DMS 273 (cell line): ENCODE measurements at regions not wholly inside any gene's neighbourhood (a gene's known extent, or its start where the extent isn't known, plus 50 kb on each side); places are given as distances from the start of the nearest gene placed in this dataset.
A peak's percentile ranks its signal among the peaks of the same experiment; 100 is the strongest.
"Not testable (repeated sequence)": the region's sequence is repeated elsewhere in the genome, so short reads cannot be mapped to it uniquely, and the experiment has no call there.

Experiments
- DNase-seq: peaks from one replicate; lab custom pipeline; 2025; ENCODE audit not compliant: unreplicated experiment; lab: John Stamatoyannopoulos, UW

DNA sequence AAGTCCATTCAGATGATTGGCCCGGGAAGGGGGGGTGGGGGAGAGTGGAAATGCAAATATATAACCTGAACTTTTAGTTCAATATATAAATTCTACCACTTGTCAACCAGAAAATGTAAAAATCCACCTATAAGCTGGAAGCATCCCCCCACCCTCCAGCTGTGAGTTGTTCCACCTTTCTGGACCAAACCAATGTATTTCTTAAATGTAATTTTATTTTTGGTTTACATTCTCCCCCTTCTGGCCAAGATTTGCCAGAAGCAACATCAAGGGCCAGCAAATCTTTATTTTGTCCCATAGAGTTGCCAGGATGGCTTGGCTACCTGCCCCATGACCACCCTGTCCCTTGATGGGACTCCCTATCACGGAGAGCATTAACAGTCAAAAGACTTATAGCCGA lies 545.7 kb downstream of the TBL1XR1 start:
- peak; percentile 5 for DNase-seq

DNA sequence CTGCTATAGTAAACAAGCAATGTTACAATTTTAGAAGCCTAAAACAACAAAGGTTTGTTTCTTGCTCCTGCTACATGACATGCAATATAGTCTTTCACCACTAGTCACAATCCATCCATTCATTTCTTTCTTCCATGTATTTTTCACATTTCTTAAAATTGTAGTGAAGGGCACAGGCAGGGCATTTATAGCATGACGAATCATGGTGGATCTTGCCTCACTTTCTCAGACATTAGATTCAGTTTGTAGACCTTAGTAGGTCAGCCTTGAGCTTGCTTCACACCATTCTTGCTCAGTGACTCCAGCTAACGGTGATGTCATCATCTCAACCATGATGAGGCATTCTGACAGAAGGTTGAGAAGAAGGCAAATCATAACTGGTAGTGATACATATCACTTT lies 546.8 kb downstream of the TBL1XR1 start:
- peak; percentile 16 for DNase-seq

DNA sequence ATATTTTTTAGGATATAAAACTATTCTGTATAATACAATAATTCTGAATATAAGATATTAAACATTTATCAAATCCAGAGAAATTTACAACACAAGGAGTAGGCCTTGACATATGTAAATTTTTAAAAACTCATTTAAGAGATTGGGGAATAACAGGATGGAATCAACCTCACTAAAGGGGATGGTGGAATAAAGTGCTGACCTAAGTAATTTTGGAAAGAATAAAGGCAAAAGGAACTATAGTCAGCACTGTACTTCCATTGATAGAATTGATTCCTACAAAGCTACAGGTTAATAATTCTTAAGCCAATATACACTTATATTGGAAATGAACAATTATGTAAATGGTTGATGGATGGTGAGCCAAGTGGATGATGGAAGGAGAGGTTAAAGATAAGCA lies 549.3 kb downstream of the TBL1XR1 start:
- DNase-seq = no peak

DNA sequence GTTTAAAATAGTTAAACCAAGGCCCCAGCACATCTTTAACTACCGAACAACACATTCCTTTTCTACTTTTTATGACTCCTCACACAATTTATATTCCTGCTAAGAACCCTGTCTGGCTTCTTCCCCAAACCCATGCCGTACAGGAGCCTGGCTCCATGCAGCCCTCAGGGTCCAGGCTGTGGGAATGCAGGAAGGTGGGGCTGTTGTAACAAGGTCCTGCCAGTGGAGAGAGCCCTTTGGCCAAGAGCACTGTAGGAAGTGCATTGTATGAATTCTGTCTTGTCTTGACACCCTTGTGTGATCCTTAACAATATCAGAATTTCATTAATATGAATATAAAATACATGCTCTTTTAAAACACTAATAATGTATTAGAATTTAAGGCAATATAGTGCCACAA lies 563.8 kb downstream of the TBL1XR1 start:
- DNase-seq = peak; percentile 1

DNA sequence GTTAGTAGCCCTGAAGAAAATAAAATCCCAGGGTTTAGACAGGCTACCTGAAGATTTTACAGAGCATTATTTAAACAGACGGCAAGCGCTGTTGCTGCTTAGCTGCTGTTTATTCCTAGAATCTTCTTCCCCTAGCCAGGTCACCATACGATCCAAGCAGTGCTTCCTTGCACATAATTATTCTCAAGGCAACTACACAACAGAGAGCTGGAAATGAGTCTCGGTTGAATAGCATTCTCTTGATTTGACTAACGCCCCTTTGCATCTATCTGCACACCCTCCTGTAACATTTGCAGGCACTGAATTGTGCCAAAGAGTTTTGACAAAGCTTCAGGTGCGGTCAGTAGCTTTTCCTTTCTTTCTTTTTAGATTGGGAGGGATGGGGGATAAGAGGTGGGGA lies 564.4 kb downstream of the TBL1XR1 start:
- no peak for DNase-seq

DNA sequence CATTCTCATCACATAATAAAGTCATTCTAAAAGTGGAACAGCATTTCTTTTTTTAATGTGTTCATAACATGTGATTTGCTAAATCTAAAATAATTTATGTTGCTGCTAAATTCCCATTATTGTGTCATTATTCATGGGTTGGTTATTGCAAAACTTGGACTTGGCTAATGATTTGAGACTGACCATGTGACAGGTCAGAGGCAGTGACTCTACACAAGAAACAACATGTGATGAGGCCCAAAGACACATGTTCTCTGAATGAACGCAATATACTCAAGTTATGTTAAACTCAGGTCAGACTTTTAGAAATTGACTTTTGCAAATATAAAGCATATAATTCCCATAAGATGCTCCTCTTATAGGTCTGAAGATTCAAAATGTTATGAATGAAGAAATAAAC lies 566.1 kb downstream of the TBL1XR1 start:
- no peak for DNase-seq

DNA sequence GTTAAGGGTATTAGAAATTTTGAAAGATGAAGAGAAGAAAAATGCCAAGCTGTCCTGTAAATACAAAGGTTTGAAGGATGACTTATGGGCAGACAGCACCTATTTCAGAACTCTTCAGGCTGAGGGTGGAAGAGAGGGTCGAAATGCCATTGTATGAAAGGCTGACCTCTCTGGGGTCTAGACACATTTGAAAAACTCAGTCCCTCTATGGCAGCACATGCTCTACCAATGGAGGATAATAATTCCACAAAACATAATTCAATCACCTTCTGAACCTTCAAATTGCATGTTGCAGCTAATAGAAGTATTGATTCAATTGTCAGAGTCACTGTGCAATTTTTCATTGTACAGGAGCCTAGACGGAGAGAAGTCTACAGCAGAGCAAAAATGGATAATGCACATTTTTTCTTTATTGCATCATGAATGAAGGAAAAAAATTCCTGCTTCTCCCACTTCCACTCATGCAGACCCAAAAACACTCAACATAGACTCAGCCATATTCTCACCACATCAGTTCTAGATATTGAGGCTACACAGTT lies 569.1 kb downstream of the TBL1XR1 start:
- DNase-seq = no peak

DNA sequence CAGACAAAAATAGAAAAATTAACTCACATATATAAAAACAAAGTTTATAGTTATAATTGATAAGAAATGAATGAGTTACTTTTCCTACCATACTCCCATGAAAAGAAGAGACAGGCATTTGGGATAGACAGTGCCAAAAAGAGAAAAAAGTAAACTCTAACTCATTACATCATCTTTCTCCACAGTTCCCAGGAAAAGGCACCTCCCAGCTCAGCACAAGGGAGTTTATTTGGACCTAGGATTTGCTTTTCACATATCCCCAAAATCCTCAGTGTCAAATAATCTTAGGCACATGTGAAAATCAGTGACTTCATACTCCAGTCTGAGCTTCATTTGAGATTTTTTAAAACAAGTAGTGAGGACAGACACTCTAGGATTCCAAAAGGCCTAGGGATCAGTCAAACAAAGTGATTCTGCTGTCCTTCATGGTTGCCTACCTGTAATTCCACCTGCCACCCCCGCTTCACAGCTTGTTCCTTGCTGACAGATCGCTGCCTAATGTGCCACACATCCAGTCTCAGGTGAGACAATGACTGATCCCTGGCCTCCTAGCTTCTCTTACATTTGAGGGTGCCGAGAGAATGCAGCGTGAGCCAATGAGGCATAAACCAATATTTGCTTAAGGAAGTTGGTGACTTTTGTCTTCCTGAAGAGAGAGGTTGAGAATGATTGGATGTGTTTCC lies 573.7 kb downstream of the TBL1XR1 start:
- no peak for DNase-seq

DNA sequence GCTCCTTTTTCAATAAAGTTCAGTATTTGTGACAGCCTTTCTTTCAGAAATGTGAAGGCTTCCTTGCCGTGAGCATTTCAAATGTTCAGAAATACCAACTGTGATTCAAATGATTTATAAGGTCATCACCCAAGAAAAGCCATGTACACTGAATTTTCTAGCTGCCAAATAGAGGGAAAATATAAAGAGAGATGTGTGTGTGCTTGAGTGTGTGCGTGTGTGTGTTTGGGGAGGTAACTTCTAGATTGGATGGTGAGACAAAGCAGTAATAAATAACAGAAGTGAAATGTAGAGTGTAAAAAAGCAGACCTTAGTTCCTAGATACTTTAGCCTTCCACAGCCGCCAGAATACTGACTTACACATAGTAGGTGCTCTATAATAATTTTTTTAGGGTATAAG lies 577.4 kb downstream of the TBL1XR1 start:
- DNase-seq = no peak

DNA sequence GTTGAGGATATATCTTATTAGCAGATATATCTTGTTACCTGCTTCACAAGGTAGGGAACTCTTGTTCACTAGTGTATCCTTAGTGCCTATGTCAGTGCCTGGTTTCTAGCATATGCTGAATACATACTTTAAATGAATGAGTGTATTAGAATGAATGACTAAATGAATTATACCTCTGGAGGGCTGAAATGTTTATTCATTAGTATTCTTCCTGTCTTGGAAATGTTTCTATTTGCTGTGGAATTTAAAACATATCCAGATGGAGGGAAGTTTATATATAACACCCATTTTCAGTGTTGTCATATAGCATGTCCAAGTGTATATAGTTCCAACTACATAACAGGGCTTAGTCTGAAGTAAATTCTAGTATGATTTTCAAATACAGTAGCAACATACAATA lies 581.5 kb downstream of the TBL1XR1 start:
- no peak for DNase-seq

DNA sequence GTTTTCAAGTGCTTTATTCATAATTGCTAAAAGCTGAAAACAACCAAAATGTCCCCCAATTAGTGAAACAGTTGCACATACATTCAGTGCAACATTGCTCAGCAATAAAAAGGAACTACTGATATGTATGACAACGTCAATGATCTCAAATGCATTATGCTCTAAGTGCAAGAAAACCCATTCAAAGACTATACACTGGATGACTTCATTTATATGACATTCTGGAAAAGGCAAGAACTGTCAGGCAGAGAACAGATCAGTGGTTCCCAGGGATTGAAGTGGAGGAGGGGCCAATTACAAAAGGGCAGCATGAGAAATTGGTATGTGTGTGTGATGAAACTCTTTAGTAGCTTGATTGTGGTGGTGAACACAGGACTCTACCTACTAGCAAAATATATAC lies 585.6 kb downstream of the TBL1XR1 start:
- DNase-seq = no peak

DNA sequence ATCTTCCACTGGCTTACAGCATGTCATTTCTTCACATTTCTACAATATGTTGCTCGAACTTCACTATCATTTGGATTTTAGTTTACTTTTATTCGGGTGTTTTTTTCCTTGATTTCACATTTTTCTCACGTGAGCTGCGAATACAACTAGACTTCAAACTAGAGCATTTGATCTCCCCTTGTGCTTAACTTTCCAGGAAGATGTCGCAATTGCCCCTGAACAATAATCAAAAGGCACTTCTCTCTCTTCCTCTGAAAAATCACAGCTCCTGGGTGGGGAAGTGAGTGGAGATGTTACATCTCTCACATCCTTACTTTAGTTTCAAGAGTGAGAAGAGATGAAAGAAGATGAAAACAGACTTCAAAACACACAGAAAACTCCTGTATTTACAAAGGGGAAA lies 587.9 kb downstream of the TBL1XR1 start:
- no peak for DNase-seq

DNA sequence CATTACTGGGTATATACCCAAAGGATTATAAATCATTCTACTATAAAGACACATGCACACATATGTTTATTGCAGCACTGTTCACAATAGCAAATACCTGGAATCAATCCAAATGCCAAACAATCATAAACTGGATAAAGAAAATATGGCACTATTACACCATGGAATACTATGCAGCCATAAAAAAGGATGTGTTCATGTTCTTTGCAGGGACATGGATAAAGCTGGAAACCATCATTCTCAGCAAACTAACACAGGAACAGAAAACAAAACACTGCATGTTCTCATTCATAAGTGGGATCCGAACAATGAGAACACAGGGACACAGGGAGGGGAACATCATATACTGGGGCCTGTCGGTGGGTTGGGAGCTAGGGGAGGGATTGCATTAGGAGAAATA lies 591.7 kb downstream of the TBL1XR1 start:
- DNase-seq = not testable (repeated sequence)

DNA sequence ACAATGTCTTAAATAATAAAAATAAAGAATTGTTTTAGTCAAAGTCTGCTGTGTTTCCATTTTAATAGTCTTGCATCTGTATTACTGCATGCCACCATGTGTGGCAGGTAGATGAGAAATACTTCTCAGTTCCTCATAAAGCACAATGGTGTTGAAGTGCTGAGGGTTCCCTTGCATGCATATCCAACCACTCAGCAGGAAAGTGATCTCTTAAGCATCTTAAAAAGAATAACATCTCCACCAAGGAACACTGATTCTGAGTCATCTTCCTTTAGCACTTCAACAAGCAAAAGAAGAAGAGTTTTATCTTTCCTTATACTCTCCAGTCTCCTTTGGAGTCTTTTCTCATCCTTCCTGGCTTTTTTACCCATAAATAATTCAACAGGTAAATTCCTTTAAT lies 602.0 kb downstream of the TBL1XR1 start:
- no peak for DNase-seq

DNA sequence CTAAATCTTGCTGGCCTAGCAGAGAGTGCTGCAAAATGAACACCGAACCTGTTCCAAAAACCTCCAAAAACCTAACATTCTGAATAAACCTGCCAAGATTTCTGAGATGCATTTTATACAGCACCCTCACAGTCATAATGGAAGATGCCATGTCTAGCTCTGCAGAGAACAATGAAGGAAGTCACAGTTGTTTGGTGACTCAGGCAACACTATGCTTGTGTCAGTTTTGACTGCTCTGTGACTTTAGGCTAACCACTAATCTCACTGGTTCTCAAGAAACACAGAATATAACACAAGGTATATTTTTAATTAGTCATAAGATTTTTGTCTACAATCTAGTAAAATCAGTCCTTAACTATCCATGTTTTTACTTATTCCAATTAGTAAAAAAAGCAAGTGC lies 606.6 kb downstream of the TBL1XR1 start:
- DNase-seq = no peak

DNA sequence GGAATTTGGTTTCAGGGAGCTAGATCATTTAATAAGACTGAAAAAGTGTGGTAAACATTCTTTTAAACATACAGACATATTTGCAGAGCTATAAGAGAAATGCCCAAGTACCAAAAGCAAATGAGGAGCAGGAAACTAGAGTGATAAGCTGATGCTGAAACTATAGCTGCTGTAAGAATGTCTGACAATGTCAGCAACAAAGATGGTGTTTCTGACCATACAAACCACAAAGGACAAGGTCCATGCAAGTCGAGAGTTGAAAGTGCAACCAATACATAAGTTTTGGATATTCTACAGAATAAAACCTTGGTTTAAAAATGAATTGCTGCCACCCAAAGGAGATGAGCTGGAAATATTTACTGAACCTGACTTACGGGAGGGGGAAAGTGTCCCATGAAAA lies 610.2 kb downstream of the TBL1XR1 start:
- DNase-seq = no peak

DNA sequence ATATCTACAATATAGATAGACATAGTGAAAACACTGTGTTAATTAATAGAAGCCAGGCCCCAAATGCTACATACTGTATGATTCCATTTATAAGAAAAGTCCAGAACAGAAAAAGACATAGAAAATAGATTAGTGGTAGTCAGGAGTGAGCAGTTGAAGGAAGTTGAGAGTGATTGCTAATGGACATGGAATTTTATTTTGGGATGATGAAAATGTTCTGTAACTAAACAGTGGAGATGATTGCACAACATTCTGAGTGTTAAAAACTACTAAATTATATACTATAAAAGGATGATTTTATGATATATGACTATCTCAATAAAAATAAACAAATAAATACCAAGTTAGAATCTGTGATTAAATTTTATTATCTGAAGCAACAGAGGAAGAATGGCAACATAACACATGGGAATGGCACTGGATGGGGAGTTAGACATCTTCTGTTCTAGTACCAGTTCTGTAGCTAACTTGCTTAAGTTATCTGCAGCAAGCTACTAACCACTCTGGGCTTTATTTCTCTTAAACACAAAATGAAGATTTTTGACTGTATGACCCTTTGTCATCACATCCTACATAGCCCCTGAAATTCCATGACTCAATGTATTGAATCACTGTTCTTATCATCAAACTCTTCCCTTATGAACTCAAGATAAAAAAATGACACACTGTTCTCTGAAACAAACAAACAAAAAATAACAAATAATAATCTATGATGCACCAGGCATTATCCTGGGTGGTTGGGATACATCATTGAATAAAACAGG lies 612.7 kb downstream of the TBL1XR1 start:
- no peak for DNase-seq

DNA sequence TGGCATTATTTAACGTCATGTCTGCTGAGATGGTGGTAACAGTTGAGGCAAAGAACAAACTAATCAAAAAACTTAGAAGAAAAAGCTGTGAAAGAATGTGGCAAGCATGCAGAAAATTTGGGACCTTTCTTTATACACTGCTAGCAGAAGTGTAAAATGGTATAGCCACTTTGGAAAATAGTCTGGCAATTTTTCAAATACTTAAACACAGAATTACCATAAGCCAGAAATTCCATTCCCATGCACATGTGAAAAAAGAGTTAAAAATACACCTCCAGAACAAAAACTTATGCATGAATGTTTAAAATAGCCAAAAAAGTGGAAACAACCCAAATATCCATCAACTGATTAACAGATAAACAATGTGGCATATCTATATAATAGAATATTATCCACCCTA lies 613.3 kb downstream of the TBL1XR1 start:
- DNase-seq = no peak

DNA sequence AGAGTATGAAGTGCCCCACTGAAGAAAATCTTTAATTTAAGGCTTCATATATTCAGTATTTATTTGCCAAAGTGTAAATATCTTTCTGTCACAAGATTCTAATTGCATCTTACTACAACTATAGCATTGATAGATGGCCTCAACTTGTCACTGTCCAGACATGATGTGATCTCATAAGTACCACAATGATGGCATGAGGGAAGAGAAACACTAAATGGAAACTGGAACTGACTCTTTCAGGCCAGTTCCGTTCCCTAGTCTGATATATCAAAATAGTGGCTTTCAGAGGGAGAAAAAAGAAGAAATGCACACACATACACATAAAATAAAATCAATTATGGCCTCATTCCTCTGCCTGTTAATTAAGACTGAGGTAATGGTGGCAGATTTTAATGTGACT lies 615.7 kb downstream of the TBL1XR1 start:
- no peak for DNase-seq

DNA sequence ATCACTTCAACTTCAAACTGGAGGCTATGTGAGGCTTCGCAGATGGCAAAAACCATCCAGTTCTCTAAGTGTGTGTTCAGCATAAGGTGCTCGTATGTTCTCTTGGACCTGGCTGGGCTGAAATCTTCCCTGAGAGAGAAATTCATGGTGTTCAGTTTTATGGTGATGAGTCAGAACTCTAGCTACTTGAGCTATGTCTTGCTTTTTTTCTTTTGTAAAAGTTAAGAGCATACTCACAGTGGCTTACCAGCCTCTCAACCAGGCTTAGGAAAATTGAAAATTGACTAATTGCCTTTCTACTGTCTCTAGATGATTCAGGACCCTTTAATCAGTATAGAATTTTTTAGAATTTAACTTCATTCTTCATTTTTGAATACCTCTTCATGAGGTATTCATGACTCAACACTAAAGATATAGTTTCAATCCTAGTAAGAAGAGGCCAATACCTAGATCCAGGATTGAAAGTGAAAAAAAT lies 617.5 kb downstream of the TBL1XR1 start:
- DNase-seq = no peak

DNA sequence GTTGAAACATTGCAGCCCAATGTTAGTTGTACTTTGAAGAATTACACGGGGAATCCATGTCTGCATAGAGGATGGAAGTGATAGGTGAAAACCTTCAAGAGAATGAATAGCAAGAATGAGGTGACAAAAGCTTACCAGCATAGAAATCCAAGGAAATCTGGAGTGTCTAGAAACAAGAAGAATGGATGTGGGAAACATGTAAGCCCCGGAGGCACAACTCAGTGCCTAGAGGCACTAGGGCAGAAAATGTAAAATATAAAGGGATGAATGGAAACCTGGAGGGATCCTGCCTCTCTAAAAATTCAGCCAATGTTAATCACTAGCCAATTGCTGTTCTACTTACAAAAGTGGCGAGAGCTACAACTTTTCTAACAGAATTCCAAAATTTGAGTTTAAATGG lies 619.0 kb downstream of the TBL1XR1 start:
- DNase-seq = no peak

DNA sequence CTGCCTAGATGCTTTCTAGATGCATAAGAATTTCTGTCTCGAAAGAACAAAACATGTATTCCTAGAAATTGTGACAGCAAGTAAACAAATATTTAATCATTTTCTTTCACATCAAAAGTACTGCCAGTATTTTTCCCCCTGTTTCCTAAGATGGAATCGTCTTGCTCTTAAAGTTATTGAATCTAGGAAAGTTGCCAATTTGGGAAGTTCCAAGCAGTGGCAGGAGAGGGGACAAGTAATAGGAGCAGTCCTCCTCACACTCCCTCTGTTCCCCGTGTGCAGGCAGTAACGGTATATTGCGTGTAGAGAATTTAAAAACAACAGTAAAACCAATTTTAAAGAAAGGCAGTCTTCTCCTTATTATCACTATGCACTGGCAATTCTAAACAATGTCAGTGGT lies 619.8 kb downstream of the TBL1XR1 start:
- DNase-seq = no peak
